ENCODE measurements at regions not wholly inside any gene's neighbourhood (a gene's known extent, or its start where the extent isn't known, plus 50 kb on each side); places are given as distances from the start of the nearest gene placed in this dataset.
"Not testable (repeated sequence)": the region's sequence is repeated elsewhere in the genome, so short reads cannot be mapped to it uniquely, and the experiment has no call there.

DNA sequence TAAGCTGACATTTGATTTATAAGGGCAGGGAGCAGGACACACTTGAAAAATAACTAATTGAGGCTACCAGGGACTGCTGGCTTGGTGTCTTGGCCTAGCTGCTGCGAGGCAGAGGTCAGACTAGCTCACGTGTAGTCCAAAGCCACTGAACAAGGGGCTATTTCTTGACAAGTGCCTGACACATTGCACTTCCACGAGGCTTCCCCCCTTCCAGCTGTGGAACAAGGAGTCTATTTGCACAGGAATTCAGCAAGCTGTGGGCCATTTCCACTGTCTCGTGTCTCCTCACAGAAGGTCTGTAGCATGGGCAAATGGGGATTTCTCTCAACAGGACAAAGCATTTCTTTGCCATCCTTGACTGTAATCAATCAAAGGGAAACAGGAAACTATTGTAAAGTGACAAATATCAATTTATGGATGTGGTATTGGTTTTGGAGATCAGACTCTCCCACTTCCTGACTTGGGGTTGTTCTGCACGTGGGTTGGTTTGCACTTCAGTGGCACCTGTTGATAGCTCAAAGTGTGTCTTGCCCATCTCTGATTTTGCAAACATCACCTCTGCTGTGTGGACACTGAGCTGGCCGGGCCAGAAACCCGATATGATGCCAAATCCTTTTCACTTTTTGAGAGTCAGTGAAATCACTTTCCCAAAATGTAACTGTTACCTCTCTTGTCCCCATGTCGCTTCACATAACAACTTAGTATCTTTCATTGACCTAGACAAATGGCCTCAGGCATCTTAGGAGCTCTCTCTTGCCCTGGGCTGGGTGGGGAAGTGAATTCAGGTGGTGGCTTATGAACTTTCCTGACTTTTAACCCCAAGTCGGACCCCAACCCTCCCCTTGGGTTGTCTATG lies 107.4 kb upstream of the MAMLD1 start:
- DNase-seq: no peak

- DNase-seq: no peak
These were observed 106.8 kb upstream of the MAMLD1 start for GRCh38 chrX:150256297-150256650.

DNA sequence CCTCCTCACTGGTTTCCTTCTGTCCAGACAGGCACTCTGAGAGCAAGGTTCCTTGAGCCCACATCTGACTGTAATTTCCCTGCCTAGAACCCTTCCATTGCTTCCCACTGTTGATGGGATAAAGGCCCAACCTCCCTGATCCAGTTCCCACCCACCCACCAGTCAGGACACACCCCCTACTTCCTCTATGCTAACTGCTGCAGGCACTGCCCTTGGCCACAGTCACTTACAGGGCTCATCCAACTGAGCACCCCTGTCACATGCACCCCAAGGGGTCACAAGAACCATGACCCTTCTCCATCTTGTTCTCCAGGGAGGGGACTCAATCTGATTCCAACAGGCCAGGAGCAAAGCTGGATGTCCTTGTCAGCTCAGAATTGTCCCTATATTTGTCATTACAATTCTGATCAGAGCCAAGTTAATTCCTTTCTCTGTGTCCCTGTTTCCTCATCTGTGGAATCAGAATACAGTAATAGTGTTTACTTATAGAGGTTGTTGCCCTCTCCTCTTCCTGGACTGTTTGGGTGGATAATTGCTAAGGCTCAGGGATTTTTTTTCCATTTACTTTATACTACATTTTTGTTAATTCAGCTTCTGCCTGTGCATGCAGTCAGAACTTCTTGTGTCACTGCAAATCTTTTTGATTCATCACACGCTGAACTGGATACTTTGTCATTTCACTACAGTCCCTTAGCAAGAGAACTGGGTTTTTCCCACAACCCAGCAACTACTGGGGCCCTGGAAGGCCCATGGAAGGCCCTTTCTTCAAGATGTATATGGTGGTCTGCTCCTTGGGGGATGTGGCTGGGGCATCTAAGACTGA lies 105.6 kb upstream of the MAMLD1 start:
- DNase-seq: no peak

GRCh38 chrX:150258176-150258425 lies 105.0 kb upstream of the MAMLD1 start:
- no peak for DNase-seq

DNA sequence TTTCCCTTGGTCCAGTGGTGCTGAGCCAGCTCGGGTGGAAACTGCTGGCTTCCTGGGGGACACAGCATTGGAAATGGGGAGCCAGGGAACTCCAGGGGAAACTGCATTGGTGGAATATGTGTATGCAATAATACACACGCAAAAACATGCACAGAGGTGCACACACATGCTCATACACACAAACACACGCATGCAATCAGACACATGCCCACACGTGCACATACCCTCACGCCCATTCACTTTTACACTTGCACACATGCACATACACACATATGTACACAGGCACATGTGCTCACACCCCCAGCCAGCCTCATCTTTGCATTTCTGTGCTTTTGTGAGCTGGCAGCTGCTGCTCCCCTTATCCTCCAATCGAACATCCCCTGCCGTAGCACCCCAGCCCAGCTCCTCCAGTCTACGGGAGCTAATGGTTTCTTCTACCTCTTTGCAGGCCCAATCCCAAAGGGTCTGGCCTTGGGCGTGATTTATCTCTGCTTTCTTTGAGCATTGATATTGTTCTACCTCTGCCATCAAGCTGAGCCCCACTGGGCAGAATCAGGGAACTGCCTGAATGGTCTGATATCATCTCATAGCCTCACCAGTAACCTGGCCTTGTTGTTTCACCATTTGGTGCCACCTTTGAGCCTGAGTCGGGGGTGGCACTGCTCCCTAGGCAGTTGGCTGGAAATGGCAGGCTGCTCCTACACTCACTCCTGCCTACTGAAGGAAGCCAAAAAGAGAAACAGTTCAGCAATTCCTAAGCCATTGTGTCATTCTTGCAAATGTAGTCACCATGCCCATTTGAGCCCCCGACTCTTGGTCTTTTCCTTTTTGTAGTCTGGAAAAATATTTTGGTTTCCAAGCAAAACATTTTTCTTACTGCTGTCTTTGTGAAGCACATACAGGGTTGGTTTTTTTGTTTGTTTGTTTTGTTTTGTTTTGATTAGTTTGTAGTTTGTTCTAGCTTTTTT lies 104.4 kb upstream of the MAMLD1 start:
- no peak for DNase-seq

GRCh38 chrX:150262456-150262855 lies 100.7 kb upstream of the MAMLD1 start:
- DNase-seq: no peak

DNA sequence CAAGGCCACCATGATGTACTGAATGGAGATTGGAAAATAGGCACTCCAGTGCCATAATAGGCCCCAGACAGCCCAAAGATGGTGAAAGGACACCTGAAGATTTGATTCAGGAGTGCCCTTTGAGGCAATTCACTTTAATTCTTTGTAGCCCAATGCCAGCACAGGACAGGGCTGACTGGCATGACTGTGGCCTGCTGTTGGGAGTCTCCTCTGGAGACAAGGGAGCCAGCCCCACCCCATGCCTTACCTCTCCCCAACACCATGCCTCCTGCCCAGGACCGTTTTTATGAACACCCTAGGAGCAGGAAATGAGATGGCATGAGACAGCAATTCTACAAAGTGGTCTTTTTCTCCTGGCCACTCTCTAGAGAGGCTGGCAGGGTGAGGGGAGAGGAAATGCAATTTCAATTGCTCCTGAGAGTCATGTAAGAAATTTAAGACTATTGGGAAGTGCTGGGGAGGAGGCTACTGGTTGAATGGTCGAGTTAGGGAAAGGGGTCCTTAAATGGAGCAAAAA lies 94.2 kb upstream of the MAMLD1 start:
- DNase-seq: no peak

- no peak for DNase-seq
These were observed 93.4 kb upstream of the MAMLD1 start for GRCh38 chrX:150269605-150270254.

GRCh38 chrX:150270622-150271021 lies 92.5 kb upstream of the MAMLD1 start:
- DNase-seq: no peak

DNA sequence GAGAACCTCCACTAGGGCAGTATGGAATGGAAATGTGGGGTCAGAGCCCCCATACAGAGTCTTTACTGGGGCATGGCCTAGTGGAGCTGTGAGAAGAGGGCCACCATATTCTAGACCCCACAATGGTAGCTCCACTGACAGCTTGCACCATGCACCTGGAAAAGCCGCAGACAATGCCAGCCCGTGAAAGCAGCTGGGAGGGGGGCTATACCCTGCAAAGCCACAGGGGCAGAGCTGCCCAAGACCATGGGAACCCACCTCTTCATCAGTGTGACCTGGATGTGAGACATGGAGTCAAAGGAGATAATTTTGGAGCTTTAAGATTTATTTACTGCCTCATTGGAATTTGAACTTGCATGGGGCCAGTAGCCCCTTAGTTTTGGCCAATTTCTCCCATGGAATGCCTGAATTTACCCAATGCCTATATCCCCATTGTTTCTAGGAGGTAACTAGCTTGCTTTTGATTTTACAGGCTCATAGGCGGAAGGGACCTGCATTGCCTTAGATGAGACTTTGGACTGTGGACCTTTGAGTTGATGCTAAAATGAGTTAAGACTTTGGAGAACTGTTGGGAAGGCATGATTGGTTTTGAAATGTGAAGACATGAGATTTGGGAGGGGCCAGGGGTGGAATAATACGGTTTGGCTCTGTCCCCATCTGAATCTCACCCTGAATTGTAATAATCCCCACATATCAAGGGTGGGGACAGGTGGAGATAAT lies 89.4 kb upstream of the MAMLD1 start:
- not testable (repeated sequence) for DNase-seq

- no peak for DNase-seq
These were observed 80.2 kb upstream of the MAMLD1 start for GRCh38 chrX:150282953-150283352.

DNA sequence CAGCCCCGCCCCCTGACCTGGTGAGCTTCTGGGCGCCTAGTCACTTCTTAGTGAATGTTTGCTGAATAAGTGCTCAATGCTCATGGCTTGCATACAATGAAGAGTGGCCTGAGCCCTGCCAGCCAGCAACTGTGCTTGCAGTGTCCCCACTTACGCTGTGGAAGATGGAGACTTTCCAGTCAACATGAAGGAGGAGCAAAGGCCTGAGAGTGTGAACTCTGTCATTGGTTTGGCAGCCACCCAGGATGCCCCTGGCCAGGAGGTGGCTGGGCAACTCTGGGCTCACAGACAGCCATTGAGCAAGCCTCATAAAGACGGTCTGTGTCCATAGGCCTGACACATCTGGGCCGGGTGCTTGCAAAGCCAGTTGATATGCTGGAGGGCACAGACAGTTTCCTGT lies 72.1 kb upstream of the MAMLD1 start:
- no peak for DNase-seq

- no peak for DNase-seq
These were observed 69.7 kb upstream of the MAMLD1 start for GRCh38 chrX:150293311-150294013.

DNA sequence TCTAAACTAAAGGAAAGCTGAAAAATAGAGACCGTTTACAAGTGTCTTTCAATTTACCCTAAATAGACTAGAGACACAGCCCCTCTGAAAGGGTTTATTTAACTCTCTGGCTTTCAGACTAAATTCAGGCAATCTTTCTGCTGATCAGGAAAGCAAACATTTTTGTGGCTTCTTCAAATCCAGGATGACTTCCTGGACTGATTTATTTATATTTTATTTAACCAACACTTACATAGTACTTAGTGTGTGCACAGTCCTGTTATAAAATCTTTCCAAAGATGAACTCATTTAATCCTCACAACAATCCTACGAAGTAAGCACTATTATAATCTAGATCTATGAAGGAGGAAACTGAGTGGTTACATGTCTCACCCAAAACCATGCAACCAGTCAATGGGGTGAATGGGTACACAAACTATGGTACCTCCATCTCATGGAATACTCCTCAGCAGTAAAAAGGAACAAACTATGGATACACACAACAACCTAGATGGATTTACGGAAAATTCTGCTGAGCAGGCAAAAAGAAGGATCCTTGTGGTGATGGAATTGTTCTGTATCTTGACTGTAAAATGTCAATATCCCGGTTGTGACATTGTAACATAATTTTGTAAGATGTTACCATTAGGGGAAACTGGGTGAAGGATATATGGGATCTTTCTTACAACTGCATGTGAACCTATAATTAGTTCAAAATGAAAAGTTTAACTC lies 64.1 kb upstream of the MAMLD1 start:
- DNase-seq: no peak

- DNase-seq: no peak
These were observed 63.5 kb upstream of the MAMLD1 start for GRCh38 chrX:150299579-150299978.

GRCh38 chrX:150303386-150304097 lies 59.6 kb upstream of the MAMLD1 start:
- DNase-seq: no peak

- no peak for DNase-seq
These were observed 57.1 kb upstream of the MAMLD1 start for GRCh38 chrX:150306002-150306401.

DNA sequence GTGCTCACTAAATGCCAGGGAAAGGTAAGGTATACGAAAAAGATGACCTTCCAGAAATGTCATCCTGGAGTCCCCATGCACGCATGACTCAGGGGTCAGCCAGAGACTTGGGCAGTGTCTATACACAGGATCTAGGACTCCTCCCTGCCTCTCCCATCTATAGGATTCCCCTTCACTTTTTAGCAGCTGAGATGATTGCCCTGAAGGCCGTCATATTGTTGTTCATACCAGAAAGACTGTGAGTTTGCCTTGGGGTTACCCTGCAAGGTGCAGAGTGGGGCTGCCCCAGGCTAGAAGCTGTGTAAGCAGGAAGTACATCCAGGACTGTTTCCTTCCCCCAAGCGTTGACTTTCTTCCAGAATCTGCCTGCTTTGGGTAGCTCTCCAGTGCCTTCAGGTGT lies 55.1 kb upstream of the MAMLD1 start:
- DNase-seq: no peak

DNA sequence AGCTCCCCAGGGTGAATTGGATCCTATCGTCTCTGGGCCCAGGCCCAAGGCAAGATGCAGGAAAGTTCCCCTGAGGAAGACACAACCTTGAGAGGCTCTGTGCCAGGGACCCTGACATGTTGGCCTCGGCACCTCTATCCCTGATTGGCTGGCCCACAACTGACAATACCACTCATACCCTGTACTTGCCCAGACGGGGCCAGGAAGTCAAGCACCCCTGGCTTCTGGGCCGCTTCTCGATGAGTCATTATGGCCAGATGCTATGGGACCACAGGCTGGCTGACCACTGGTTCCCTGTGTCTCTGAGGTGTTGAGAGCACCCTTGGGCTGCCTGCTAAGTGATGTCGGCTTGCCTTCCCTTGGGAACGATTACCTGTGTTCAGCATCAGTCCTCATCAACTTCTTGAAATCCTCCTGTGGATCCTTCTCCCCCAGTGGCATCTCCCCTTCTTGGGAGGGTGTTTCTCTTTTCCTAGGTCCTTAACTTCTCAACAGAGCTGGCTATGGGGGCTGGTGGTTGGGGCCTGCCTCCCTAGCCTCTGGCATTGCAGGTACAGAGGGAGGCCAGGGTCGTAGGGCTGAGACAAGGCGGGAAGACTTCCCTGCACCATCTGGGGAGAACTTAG lies 54.5 kb upstream of the MAMLD1 start:
- no peak for DNase-seq
